Erythroblast (primary cell): ENCODE measurements at regions not wholly inside any gene's neighbourhood (a gene's known extent, or its start where the extent isn't known, plus 50 kb on each side); places are given as distances from the start of the nearest gene placed in this dataset.

Experiments used
- DNase-seq, 2 experiments: peaks; one replicate each; lab custom pipeline; 2025; lab: John Stamatoyannopoulos, UW
- GATA1 ChIP-seq: IDR thresholded peaks from 2 replicates; pipeline ENCODE4 v1.6.1; 2011; ENCODE audit warnings: low read depth, mild to moderate bottlenecking, control low read depth, low read length, moderate library complexity
- POLR2A ChIP-seq: IDR thresholded peaks from 2 replicates; pipeline ENCODE4 v1.6.1; 2011; ENCODE audit warnings: mild to moderate bottlenecking, low read length

DNA sequence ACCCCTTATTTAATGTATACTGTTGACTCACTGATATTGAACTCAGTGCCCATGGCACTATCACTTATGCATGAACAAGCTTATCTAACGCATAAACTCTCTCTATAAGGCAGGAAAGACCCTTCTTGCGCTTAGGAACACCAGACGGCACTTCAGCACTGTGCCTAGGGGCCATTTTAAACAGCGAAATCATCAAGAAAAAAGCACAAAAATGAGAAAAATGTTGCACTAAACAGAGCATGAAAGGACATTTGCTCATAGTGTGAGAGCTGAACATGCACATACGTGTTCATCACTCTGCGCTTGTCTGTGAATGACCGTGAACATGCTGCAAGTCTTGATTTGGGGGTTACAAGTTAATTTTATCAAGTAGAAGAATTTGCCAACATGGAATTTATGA, 109.6 kb downstream of the WDR11 start:
- DNase-seq = no peak
- TF ChIP-seq POLR2A (no peak), GATA1 (no peak)

- no peak for DNase-seq
- TF ChIP-seq POLR2A (no peak), GATA1 (no peak)
Measured at GRCh38 chr10:120961795-120962755, 110.9 kb downstream of the WDR11 start.

- no peak for DNase-seq
- TF ChIP-seq GATA1 = no peak
- TF ChIP-seq POLR2A = no peak
Measured at GRCh38 chr10:120962756-120963593, 111.8 kb downstream of the WDR11 start.

GRCh38 chr10:120963594-120964220, 112.5 kb downstream of the WDR11 start:
- TF ChIP-seq POLR2A (no peak), GATA1 (no peak)
- no peak for DNase-seq

DNA sequence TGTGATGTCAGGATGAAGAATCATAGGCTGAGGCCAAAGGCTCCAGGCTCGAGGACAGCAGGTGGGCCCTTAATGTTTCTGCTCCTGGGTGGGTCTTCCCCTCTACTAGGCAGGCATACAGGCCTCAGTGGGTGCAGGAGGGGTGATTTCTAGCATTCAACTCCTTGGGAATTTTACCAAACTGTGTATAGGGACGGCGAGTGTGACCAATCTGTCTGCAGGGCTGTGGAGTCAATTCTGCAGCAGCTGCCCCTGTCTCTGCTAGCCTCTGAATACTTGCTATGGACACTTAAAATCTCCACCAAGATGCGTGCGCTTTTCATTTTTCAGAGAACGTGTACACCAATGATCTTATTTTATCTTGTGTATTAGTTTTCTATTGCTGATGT, 115.5 kb downstream of the WDR11 start:
- no peak for TF ChIP-seq GATA1
- no peak for TF ChIP-seq POLR2A
- DNase-seq = no peak

DNA sequence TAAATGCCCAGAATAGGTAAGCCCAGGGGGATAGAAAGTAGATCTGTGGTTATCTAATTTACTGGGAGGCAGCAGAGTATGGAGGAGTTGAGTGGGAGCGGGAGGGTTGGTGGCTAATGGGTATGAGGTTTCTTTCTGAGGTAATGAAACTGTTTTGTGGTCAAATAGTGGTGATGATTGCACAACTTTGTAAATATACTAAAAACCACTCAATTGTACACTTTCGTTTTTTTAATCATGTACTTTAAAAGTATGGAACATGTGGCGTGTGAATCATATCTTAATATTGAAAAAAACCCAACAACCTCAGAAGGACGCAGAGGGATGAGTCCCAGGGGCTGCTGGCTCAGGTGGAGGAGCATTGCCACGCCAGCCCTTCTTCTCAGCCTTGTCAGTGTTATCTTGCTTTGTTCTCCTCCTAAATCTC, 118.1 kb downstream of the WDR11 start:
- TF ChIP-seq GATA1 = no peak
- TF ChIP-seq POLR2A = no peak
- no peak for DNase-seq

DNA sequence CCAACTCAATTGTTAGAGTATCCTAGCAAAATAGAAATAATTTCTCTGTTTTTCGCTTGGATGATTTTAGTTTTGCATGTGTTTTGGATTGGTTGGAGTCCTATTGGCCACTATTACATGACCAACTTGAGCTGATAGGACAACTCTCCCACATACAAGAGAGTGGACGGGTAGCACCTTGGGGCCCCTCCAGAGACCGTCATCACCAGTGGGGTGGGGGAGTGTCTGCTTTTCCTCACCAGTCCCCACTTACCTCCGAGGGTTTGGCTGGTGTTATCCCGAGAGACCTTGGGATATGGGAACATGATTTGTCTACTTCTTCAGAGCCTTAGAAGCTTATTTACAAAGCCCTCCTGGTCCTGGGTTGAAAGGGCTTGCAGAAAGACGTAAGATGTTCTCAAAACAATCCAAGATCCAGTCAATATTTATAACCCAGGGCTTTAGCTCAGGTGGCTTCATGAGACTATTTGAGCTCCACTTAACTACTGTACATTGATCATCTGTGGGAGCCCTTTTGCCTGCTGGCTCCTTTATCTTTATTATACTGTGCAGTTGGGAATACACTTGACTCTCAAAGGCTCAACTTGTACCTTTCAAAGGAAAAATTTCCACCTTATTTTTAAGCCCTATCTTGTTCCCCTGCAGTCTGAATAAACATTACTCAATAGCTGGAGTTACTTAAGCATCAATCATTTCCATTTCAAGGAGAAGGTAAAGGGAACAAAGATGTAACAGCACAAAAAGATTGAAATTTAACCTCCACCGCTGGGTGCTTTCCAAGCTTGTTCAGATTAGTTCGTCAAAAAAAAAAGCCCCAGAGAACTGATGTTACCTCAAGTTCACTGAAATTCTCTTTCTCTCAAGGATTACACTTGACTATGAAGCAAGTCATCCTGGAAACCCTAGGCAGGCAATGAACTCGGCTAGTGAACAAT, 119.7 kb downstream of the WDR11 start:
- TF ChIP-seq POLR2A (no peak), GATA1 (no peak)
- DNase-seq = no peak

DNA sequence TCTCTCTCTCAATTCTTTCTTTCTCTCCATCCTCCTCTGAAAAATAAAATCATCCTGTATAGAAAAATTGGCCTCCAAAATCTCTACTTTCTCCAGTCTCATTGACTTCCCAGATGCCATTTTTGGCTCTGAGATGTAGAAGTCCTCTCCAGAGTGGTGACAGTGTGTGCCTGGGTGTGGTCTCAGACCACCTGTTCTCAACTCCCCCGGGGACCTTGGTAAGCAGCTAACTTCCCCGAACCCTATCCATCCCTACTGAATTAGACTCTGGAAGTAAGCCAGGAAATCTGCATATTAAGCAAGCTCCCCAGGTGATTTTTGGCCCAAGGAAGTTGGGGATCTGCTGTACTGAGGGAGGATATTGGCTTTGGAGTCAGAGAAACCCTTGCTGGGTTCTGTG, 120.5 kb downstream of the WDR11 start:
- no peak for DNase-seq
- TF ChIP-seq POLR2A = no peak
- TF ChIP-seq GATA1 = no peak

- TF ChIP-seq GATA1 (no peak), POLR2A (no peak)
Measured at GRCh38 chr10:120972259-120972658, 121.1 kb downstream of the WDR11 start.

DNA sequence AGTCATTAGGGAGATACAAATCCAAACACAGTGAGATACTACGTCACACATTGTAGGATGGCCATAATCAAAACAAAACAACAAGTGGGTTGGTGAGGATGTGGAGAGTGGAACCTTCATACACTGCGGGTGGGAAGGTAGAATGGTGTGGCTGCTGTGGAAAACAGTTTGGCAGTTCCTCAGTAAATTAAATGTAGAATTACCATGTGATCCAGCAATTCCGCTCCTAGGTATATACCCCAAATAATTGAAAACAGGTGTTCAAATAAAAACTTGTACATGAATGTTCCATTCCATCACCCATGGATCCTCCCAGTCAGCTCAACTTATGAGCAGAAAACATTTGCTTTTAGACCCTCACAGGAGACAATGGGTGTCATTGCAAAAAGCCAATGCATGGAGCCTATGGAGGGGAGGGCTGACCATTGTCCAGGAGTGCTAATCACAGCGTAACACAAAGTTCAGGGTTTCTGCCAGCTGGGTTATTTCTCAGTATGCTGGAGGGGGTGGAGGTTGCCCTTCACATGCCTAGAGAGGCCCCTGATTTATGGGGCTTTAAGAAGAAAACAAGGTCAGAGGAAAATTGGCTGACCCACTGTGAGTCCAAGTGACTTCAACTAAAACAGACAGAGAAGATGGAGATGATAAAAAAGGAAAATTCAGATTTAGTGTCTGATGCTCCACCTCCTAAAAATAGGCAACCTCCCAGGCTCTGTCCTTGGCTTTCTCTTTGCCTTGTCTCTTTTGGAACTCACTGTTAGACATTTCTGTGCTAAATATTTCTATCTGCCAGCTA, 124.1 kb downstream of the WDR11 start:
- DNase-seq = no peak
- TF ChIP-seq POLR2A (no peak), GATA1 (no peak)

More at GRCh38 chr10:120972259-120972658, 121.1 kb downstream of the WDR11 start:
- DNase-seq = no peak

GRCh38 chr10:120975868-120976225, 124.7 kb downstream of the WDR11 start:
- no peak for TF ChIP-seq POLR2A
- no peak for TF ChIP-seq GATA1

DNA sequence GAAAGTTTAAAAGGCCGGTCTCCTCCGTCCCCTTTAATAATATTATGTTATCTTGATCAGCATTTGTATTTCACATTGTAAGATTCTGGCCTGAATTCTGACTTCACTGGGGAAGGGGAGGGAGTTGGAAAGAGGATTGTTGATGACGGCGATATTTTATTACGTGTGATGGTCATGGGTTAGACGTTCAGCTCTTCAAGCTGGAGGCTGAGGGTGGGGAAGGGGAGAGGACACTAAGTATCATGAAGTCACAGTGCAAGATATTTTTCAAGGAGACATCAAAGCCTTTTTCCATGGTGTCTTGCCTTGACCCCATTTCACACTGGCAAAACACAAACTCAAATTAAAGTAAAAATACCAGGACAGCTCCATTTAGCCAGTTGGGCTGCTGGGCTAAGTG, 126.7 kb downstream of the WDR11 start:
- TF ChIP-seq GATA1 (no peak), POLR2A (no peak)
- DNase-seq = no peak

More at GRCh38 chr10:120975868-120976225, 124.7 kb downstream of the WDR11 start:
- no peak for DNase-seq
